RWPE1 (cell line): ENCODE measurements at regions not wholly inside any gene's neighbourhood (a gene's known extent, or its start where the extent isn't known, plus 50 kb on each side); places are given as distances from the start of the nearest gene placed in this dataset.

Experiments
- CTCF ChIA-PET: fragments of 350-600 bp; sonication (Branson Sonifier 250); formaldehyde crosslinking; extraction: SDS; loops from one replicate; lab custom pipeline; 2021; lab: Yijun Ruan, JAX
- POLR2A ChIA-PET: fragments of 400-600 bp; formaldehyde crosslinking; extraction: SDS; loops from one replicate; lab custom pipeline; 2020; ENCODE audit warnings: antibody characterized with exemption; ENCODE audit not compliant: low non-redundant PET; lab: Yijun Ruan, JAX
- DNase-seq: peaks from one replicate; pipeline ENCODE4 v3.0.0; 2012; ENCODE audit warnings: low spot score
- H3K27ac ChIP-seq: fragments of 450-650 bp; 2 replicates; pipeline ENCODE4 v1.5.1; 2017
- TF ChIP-seq, protein P1 (sequence below): fragments of 450-650 bp; conservative IDR thresholded peaks from 2 replicates; pipeline ENCODE4 v1.5.1; 2017; ENCODE audit warnings: low read depth, mild to moderate bottlenecking

DNA sequence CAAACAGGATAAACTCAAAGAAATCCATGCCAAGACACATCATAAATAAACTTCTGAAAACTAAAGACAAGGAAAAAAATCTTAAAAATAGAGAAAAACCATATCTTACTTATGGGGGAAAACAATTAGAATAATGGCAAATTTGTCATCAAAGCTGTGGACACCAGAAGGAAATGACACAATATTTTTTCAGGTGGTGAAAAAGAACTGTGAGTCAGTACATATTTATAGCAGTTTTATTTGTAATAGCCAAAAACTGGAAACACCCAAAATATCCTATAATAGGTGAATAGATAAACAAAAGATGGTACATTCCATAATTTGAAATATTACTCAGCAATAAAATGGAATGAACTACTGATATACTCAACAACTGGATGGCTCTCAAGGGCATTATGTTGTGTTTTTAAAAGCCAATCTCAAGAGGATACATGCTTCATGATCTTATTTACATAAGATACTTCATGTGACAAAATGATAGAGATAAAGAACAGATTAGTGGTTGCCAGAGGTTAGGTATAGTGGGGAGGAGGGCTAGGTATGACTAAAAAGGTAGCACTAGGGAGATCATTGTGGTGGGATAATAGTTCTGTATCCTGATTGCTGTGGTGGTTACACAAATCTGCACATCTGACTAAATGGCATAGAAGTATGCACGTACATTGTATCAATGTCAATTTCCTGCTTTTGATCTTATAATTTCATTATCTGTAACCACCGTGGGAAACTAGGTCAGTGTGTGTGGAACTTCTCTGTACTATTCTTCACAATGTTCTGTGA is 191.9 kb downstream of the PPP1R2C start:
- POLR2A ChIA-PET, result no interaction called here
- CTCF ChIA-PET, result no interaction called here
- no peak for DNase-seq
- TF ChIP-seq, protein P1, sequence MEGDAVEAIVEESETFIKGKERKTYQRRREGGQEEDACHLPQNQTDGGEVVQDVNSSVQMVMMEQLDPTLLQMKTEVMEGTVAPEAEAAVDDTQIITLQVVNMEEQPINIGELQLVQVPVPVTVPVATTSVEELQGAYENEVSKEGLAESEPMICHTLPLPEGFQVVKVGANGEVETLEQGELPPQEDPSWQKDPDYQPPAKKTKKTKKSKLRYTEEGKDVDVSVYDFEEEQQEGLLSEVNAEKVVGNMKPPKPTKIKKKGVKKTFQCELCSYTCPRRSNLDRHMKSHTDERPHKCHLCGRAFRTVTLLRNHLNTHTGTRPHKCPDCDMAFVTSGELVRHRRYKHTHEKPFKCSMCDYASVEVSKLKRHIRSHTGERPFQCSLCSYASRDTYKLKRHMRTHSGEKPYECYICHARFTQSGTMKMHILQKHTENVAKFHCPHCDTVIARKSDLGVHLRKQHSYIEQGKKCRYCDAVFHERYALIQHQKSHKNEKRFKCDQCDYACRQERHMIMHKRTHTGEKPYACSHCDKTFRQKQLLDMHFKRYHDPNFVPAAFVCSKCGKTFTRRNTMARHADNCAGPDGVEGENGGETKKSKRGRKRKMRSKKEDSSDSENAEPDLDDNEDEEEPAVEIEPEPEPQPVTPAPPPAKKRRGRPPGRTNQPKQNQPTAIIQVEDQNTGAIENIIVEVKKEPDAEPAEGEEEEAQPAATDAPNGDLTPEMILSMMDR, result no peak
- no peak overlapping the region for H3K27ac ChIP-seq

GRCh38 chrX:42577936-42578470 is 200.0 kb downstream of the PPP1R2C start:
- POLR2A ChIA-PET, result no interaction called here
- DNase-seq, result no peak
- no peak overlapping the region for H3K27ac ChIP-seq
- CTCF ChIA-PET, result no interaction called here
- TF ChIP-seq, protein P1, result no peak

- H3K27ac ChIP-seq, result no peak overlapping the region
- TF ChIP-seq, protein P1, result no peak
- DNase-seq, result no peak
- CTCF ChIA-PET, result no interaction called here
- POLR2A ChIA-PET, result no interaction called here
Observed at GRCh38 chrX:42567268-42567667, 210.7 kb downstream of the PPP1R2C start.

DNA sequence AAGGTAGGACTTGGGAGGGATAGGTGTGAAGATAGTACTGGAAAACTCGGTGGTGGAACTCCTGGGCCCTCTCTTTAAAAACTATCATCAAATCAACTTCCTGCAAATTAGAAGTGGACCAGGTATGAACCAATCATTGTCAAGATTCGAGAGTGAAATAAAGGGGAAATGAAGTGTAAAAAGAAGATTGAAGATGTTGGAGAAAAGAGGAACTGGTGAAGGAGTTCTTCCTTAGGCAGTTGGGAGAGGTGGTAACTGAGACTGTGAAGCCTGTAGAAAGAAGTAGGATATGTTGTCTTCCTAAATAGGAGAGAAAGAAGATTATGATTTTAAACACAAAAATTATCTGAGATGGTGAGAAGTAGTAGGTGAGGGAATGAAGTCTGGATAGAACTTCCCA is 212.2 kb downstream of the PPP1R2C start:
- TF ChIP-seq, protein P1, result no peak
- no peak for DNase-seq
- POLR2A ChIA-PET, result no interaction called here
- CTCF ChIA-PET, result no interaction called here
- H3K27ac ChIP-seq, result no peak overlapping the region

GRCh38 chrX:42546800-42547199 is 231.2 kb downstream of the PPP1R2C start:
- ChIA-PET CTCF (no interaction called here), POLR2A (no interaction called here)
- no peak overlapping the region for H3K27ac ChIP-seq
- DNase-seq, result no peak
- TF ChIP-seq, protein P1, result no peak

DNA sequence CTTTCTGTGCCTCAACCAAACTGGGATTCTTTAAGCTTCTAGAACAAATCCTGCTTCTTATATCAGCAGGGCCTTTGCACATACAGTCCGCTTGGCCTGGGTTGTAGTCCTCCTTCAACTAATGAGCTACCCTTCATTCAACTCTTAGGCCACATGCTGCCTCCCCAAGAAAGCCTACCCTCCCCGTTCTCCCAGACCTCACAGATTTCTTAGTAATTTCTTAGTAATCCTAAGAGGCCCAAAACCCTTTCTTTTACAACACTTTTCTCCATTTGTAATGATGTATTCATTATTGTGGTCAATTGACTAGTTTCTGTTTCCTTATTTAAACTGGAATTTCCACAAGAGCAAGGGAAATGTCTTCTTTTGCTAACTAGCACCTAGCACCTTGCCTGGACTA is 233.1 kb downstream of the PPP1R2C start:
- ChIA-PET POLR2A (no interaction called here), CTCF (no interaction called here)
- H3K27ac ChIP-seq, result no peak overlapping the region
- DNase-seq, result no peak
- TF ChIP-seq, protein P1, result no peak
